HepG2 (cell line): ENCODE measurements at regions not wholly inside any gene's neighbourhood (a gene's known extent, or its start where the extent isn't known, plus 50 kb on each side); places are given as distances from the start of the nearest gene placed in this dataset.

Experiments used
- AHR ChIP-seq: IDR thresholded peaks from 2 replicates; pipeline ENCODE4 v1.6.1; 2018; ENCODE audit warnings: missing genetic modification reagents, missing compliant biosample characterization
- ATF7 ChIP-seq, 2 experiments: fragments of 450-650 bp in 1 of 2; sonication (generic) in 1 of 2; formaldehyde crosslinking in 1 of 2; IDR thresholded peaks; 2 replicates each; pipeline versions ENCODE4 v1.4.0 to v1.6.1; 2016 to 2020; ENCODE audit warnings: antibody characterized with exemption in 1 of 2, mild to moderate bottlenecking in 1 of 2, missing genetic modification reagents in 1 of 2
- BHLHE40 ChIP-seq: IDR thresholded peaks from 2 replicates; pipeline ENCODE4 v1.6.1; 2011; ENCODE audit warnings: low read length, improper control_type of control experiment
- ERF ChIP-seq: IDR thresholded peaks from 2 replicates; pipeline ENCODE4 v1.6.1; 2018; ENCODE audit warnings: missing biosample characterization, missing genetic modification reagents
- FOXM1 ChIP-seq: sonication (generic); formaldehyde crosslinking; IDR thresholded peaks from 2 replicates; pipeline ENCODE4 v1.5.0; 2020; ENCODE audit warnings: missing genetic modification reagents
- MYPOP ChIP-seq: sonication (generic); formaldehyde crosslinking; IDR thresholded peaks from 2 replicates; pipeline ENCODE4 v1.8.1; 2023; ENCODE audit warnings: mild to moderate bottlenecking, moderate library complexity, missing genetic modification reagents
- POGZ ChIP-seq: sonication (generic); formaldehyde crosslinking; IDR thresholded peaks from 2 replicates; pipeline ENCODE4 v1.4.0; 2020; ENCODE audit warnings: mild to moderate bottlenecking, missing genetic modification reagents
- POLR2AphosphoS5 ChIP-seq: IDR thresholded peaks from 2 replicates; pipeline ENCODE4 v1.6.1; 2012; ENCODE audit warnings: low read depth, low read length
- RBFOX2 ChIP-seq: fragments of 200-400 bp; formaldehyde crosslinking; IDR thresholded peaks from 2 replicates; pipeline ENCODE4 v1.6.1; 2017; ENCODE audit warnings: low read depth, mild to moderate bottlenecking, low read length
- RELA ChIP-seq: sonication (generic); formaldehyde crosslinking; IDR thresholded peaks from 2 replicates; pipeline ENCODE4 v1.4.0; 2020; ENCODE audit warnings: missing genetic modification reagents
- SYNCRIP ChIP-seq: fragments of 200-400 bp; formaldehyde crosslinking; IDR thresholded peaks from 2 replicates; pipeline ENCODE4 v1.6.1; 2018; ENCODE audit warnings: mild to moderate bottlenecking, low read depth, low read length; ENCODE audit not compliant: insufficient read depth
- TAF1 ChIP-seq: sonication (generic); formaldehyde crosslinking; IDR thresholded peaks from 2 replicates; pipeline ENCODE4 v1.4.0; 2020; ENCODE audit warnings: missing genetic modification reagents
- TBP ChIP-seq: sonication (generic); formaldehyde crosslinking; IDR thresholded peaks from 2 replicates; pipeline ENCODE4 v1.5.0; 2020; ENCODE audit warnings: missing genetic modification reagents
- TEAD2 ChIP-seq: sonication (generic); formaldehyde crosslinking; IDR thresholded peaks from 2 replicates; pipeline ENCODE4 v1.9.0; 2021; ENCODE audit warnings: missing genetic modification reagents
- ZFP37 ChIP-seq: sonication (generic); formaldehyde crosslinking; IDR thresholded peaks from 2 replicates; pipeline ENCODE4 v1.4.0; 2020; ENCODE audit warnings: missing genetic modification reagents, borderline replicate concordance
- ZNF12 ChIP-seq: sonication (generic); formaldehyde crosslinking; IDR thresholded peaks from 2 replicates; pipeline ENCODE4 v1.5.0; 2020; ENCODE audit warnings: missing genetic modification reagents
- ZNF296 ChIP-seq: sonication (generic); formaldehyde crosslinking; conservative IDR thresholded peaks from 2 replicates; pipeline ENCODE4 v1.5.0; 2020; ENCODE audit warnings: mild to moderate bottlenecking, missing genetic modification reagents
- ZNF432 ChIP-seq: sonication (generic); formaldehyde crosslinking; IDR thresholded peaks from 2 replicates; pipeline ENCODE4 v1.5.0; 2020; ENCODE audit warnings: missing genetic modification reagents, mild to moderate bottlenecking, borderline replicate concordance
- ZNF605 ChIP-seq: sonication (generic); formaldehyde crosslinking; IDR thresholded peaks from 2 replicates; pipeline ENCODE4 v1.8.0; 2022; ENCODE audit warnings: mild to moderate bottlenecking, missing genetic modification reagents
- ZNF772 ChIP-seq: sonication (generic); formaldehyde crosslinking; IDR thresholded peaks from 2 replicates; pipeline ENCODE4 v1.5.0; 2020; ENCODE audit warnings: mild to moderate bottlenecking, missing genetic modification reagents
- ZNF773 ChIP-seq: sonication (generic); formaldehyde crosslinking; IDR thresholded peaks from 2 replicates; pipeline ENCODE4 v1.4.0; 2020; ENCODE audit warnings: missing genetic modification reagents, borderline replicate concordance
- ZNF839 ChIP-seq: sonication (generic); formaldehyde crosslinking; IDR thresholded peaks from 2 replicates; pipeline ENCODE4 v1.4.0; 2020; ENCODE audit warnings: missing genetic modification reagents, mild to moderate bottlenecking, borderline replicate concordance
- TF ChIP-seq, protein P1 (sequence below): sonication (generic); IDR thresholded peaks from 2 replicates; pipeline ENCODE4 v1.6.1; 2016; ENCODE audit warnings: low read depth, borderline replicate concordance
- TF ChIP-seq, protein P2 (sequence below): sonication (generic); formaldehyde crosslinking; IDR thresholded peaks from 2 replicates; pipeline ENCODE4 v1.4.0; 2020; ENCODE audit warnings: missing genetic modification reagents
- TF ChIP-seq, protein P3 (sequence below): sonication (generic); formaldehyde crosslinking; conservative IDR thresholded peaks from 2 replicates; pipeline ENCODE4 v1.4.0; 2020; ENCODE audit warnings: missing genetic modification reagents
- TF ChIP-seq, protein P4 (sequence below), 2 experiments: fragments of 450-650 bp in 1 of 2; sonication (generic) in 1 of 2; formaldehyde crosslinking; IDR thresholded peaks; 2 replicates each; pipeline versions ENCODE4 v1.5.0 to v1.8.0; 2020 to 2022; ENCODE audit warnings: mild to moderate bottlenecking in 1 of 2, missing genetic modification reagents in 1 of 2

DNA sequence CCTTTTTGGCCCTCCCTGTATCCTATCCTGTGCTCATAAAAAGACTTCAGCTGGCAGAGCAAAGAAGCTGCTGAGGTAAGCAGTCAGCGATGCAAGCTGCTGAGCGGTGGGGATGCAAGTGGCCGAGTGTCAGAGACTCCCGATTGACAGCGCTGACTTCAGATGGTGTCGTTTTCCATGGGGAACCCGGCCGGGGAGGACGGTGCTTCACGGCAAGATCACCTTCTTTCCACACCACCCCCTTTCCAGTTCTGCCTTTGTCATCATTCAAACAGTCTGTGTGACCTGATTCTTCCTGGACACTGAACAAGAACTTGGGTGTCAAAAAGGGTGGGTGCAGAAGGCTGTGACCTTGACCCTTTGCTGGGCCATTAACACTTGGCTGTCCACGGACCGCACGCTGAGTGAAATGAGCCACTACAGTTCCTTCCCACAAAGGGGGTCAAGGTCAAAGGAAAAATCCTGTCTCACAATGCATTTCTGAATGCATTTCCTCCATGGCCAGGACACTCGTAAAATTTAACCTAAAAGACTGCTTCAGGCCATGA is 52.9 kb upstream of the UNC93A start (continued):
- TF ChIP-seq ZNF605 (CRISPR knock-in tag) (0 out of 2 replicates have a peak, but pooled peaks have one; percentile 19), FOXM1 (CRISPR knock-in tag) (no peak), TBP (CRISPR knock-in tag) (no peak), TEAD2 (CRISPR knock-in tag) (no peak), ZNF432 (CRISPR knock-in tag) (no peak), MYPOP (peak; percentile 38; the same call in 1 of the 2 replicates), RBFOX2 (peak; percentile 22; the same call in 1 of the 2 replicates), ZFP37 (no peak), ZNF772 (CRISPR knock-in tag) (peak; percentile 15; the same call in 1 of the 2 replicates), POGZ (CRISPR knock-in tag) (peak; percentile 55; the same call in 1 of the 2 replicates), ATF7 (IDR thresholded peaks at IDR 0.05) (no peak), ATF7 (CRISPR knock-in tag; IDR thresholded peaks at IDR 0.05) (no peak), ERF (CRISPR knock-in tag) (no peak), RELA (CRISPR knock-in tag) (no peak), BHLHE40 (no peak), SYNCRIP (no peak), ZNF12 (CRISPR knock-in tag) (no peak), POLR2AphosphoS5 (no peak), AHR (no peak), TAF1 (CRISPR knock-in tag) (no peak), ZNF296 (CRISPR knock-in tag) (0 out of 2 replicates have a peak, but pooled peaks have one; percentile 69), ZNF839 (no peak), ZNF773 (CRISPR knock-in tag) (no peak)
- TF ChIP-seq, protein P1, sequence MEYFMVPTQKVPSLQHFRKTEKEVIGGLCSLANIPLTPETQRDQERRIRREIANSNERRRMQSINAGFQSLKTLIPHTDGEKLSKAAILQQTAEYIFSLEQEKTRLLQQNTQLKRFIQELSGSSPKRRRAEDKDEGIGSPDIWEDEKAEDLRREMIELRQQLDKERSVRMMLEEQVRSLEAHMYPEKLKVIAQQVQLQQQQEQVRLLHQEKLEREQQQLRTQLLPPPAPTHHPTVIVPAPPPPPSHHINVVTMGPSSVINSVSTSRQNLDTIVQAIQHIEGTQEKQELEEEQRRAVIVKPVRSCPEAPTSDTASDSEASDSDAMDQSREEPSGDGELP = peak; percentile 53; the same call in 1 of the 2 replicates
- TF ChIP-seq, protein P2, sequence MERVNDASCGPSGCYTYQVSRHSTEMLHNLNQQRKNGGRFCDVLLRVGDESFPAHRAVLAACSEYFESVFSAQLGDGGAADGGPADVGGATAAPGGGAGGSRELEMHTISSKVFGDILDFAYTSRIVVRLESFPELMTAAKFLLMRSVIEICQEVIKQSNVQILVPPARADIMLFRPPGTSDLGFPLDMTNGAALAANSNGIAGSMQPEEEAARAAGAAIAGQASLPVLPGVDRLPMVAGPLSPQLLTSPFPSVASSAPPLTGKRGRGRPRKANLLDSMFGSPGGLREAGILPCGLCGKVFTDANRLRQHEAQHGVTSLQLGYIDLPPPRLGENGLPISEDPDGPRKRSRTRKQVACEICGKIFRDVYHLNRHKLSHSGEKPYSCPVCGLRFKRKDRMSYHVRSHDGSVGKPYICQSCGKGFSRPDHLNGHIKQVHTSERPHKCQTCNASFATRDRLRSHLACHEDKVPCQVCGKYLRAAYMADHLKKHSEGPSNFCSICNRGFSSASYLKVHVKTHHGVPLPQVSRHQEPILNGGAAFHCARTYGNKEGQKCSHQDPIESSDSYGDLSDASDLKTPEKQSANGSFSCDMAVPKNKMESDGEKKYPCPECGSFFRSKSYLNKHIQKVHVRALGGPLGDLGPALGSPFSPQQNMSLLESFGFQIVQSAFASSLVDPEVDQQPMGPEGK (CRISPR knock-in tag) = peak; percentile 50; the same call in 1 of the 2 replicates
- TF ChIP-seq, protein P3, sequence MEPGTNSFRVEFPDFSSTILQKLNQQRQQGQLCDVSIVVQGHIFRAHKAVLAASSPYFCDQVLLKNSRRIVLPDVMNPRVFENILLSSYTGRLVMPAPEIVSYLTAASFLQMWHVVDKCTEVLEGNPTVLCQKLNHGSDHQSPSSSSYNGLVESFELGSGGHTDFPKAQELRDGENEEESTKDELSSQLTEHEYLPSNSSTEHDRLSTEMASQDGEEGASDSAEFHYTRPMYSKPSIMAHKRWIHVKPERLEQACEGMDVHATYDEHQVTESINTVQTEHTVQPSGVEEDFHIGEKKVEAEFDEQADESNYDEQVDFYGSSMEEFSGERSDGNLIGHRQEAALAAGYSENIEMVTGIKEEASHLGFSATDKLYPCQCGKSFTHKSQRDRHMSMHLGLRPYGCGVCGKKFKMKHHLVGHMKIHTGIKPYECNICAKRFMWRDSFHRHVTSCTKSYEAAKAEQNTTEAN = no peak; the same call in 1 of the 2 replicates
- TF ChIP-seq, protein P4, sequence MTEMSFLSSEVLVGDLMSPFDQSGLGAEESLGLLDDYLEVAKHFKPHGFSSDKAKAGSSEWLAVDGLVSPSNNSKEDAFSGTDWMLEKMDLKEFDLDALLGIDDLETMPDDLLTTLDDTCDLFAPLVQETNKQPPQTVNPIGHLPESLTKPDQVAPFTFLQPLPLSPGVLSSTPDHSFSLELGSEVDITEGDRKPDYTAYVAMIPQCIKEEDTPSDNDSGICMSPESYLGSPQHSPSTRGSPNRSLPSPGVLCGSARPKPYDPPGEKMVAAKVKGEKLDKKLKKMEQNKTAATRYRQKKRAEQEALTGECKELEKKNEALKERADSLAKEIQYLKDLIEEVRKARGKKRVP (CRISPR knock-in tag; IDR thresholded peaks at IDR 0.05) = no peak
